GM13977 (cell line): ENCODE measurements at regions not wholly inside any gene's neighbourhood (a gene's known extent, or its start where the extent isn't known, plus 50 kb on each side); places are given as distances from the start of the nearest gene placed in this dataset.

Source experiments
- DNase-seq: peaks from one replicate; pipeline ENCODE4 v3.0.0; 2012; ENCODE audit warnings: low spot score
- in situ Hi-C: fragments of 300-500 bp; cut with MboI; formaldehyde crosslinking; loops from one replicate; pipeline ENCODE4 v1.12.0; 2022; ENCODE audit warnings: low sequenced_read_pairs, low pct_unique_long_range_greater_than_20kb, mixed read lengths, inconsistent platforms; ENCODE audit not compliant: unreplicated experiment
- TF ChIP-seq, protein P1 (sequence below): IDR thresholded peaks from 2 replicates; pipeline ENCODE4 v1.5.1; 2012; ENCODE audit warnings: mild to moderate bottlenecking, control low read depth; ENCODE audit not compliant: insufficient read depth; ENCODE audit errors: extremely low read depth, missing control alignments

DNA sequence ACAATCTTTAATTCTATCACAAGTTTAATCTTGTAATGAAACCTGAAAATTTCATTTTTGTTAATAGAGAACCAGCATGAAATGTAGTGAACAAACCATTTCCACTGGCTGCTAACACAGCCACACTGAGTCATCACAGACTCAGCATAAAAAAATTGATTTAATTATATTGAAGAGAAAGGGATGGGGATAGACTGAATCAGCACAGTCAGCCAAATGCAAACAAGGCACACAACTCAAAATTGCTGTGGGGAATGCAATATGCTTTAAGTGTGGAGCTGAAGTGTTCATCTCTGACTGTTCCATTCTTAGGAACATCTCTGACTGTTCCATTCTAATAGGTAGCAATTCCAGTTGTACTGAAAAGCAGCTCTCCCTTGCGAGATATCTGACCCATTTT, 299.8 kb downstream of the MRPL39 start:
- no peak for DNase-seq
- TF ChIP-seq, protein P1, sequence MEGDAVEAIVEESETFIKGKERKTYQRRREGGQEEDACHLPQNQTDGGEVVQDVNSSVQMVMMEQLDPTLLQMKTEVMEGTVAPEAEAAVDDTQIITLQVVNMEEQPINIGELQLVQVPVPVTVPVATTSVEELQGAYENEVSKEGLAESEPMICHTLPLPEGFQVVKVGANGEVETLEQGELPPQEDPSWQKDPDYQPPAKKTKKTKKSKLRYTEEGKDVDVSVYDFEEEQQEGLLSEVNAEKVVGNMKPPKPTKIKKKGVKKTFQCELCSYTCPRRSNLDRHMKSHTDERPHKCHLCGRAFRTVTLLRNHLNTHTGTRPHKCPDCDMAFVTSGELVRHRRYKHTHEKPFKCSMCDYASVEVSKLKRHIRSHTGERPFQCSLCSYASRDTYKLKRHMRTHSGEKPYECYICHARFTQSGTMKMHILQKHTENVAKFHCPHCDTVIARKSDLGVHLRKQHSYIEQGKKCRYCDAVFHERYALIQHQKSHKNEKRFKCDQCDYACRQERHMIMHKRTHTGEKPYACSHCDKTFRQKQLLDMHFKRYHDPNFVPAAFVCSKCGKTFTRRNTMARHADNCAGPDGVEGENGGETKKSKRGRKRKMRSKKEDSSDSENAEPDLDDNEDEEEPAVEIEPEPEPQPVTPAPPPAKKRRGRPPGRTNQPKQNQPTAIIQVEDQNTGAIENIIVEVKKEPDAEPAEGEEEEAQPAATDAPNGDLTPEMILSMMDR = no peak
- in situ Hi-C loops = loop anchor here (25.0 kb wide), 1 partner anchor 420 kb away; no protein-coding TSS in a partner anchor

DNA sequence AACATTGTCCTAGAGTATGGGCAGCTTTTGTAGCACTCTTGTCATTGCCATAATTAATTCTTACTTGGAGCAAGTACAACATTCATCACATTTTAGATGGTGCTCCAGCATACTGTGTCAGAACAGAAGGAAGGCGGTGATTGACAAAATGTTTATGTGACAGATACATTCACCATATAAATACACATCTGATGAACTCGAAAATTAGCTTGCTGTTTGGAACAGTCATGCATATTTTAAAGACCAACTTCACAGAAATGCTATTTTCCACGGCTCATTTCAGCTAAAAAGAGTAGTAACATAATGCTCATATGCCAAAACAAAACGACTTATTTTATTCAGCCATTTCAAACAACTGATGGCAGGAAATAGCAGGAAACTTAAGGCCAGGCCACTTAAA, 302.7 kb downstream of the MRPL39 start:
- TF ChIP-seq, protein P1 = no peak
- in situ Hi-C loops = loop anchor here (25.0 kb wide), 1 partner anchor 417 kb away; no protein-coding TSS in a partner anchor
- DNase-seq = no peak

DNA sequence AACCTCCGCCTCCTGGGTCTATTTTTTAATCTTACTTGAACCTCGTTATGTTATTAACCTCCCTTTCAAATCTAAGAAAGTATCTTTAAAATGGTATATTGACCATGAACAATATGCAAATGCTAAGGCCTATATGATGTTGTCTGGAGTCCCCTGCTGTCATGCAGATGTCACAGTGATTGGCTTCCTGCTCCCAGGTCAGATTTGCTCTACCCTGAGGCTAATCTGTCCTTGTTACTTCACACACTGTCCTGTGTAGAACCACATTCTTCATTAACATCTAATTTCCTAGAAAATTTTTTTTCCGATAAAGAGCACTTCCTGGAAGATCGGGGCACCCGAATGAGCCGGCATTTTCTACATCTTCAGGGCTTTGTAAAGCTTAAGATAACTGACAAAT, 306.6 kb downstream of the MRPL39 start:
- in situ Hi-C loops = loop anchor here (25.0 kb wide), 1 partner anchor 413 kb away; no protein-coding TSS in a partner anchor
- DNase-seq = no peak
- TF ChIP-seq, protein P1 = no peak

DNA sequence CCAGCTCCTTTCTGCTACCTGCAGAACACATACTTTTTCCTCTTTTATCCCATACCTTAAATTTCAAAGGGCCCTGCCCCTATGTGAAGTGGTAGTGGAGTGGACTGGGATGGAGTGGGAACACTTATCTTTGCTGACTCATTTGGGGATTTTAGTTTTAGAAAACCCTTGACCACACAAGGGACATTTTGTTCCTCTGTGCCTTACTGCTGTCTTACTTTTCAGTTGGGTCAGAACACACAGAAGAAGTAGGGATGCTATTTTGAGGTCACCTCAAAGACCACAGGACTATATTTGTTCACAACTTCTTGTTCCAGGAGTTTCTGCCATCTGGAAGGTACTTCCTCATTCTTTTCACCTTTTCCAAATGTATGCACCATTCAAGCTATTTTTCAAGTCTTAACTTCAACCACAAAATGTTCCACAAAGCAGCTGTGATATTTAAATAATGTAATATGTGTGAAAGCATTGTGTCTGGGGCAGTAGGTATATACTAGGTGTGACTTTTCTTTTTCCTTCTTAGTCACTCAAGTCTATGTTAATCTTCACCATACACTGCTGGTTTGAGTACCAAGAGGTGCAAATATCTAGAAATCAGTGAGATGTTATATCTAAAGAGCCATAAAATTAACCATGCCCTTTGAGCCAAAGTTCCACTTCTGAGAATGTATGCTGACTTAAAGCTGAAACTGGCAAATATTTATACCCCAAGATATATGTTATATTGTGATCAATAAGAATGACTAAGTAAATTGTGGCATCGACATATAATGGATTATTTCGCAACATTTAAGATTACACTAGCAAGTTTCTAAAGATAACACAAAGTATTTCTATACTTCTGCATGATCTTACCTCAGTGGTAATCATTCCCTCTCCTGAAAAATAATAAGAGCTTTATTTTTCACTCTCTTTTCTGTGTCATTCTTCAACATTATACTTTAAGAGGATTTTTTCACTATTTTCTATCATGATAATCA, 308.5 kb downstream of the MRPL39 start:
- in situ Hi-C loops = no loop called here
- TF ChIP-seq, protein P1 = no peak
- no peak for DNase-seq

DNA sequence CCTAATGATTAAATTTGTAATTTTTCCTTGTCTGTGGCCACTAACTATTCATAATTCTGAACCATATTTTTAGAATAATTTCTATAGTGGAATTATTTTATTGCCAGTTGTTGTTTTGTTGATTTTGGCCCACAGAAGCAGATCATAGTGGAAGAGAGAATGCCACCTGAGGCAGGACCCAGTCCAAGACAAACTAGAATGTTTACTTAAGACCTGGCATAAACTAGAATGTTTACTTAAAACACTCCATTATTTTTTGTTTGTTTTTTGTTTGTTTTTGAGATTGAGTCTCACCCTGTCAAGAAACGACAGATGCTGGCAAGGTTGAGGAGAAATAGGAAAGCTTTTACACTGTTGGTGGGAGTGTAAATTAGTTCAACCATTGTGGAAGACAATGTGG, 310.2 kb downstream of the MRPL39 start:
- TF ChIP-seq, protein P1 = no peak
- in situ Hi-C loops = no loop called here
- no peak for DNase-seq

DNA sequence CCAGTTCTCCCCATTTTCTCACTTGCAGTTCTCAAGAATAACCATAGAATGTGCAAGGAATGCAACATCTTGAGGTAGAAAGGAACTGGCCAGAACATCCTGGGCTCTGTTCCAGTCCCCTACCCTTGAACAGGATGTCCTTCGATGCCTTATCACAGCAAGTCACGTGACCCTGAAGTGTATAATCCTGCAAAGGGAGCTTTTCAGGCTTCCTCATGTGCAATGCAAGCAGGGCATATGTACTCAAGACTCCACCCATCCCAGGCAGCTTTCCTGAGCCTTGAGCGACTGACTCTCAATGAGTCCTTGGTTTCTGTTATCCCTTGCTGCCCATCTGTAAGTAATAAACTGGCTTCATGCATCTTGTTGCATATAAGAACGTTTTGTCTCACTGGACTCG, 311.0 kb downstream of the MRPL39 start:
- in situ Hi-C loops = no loop called here
- no peak for DNase-seq
- TF ChIP-seq, protein P1 = no peak
